OCI-LY3 (cell line): ENCODE measurements at regions not wholly inside any gene's neighbourhood (a gene's known extent, or its start where the extent isn't known, plus 50 kb on each side); places are given as distances from the start of the nearest gene placed in this dataset.

Source experiments
- H2AFZ ChIP-seq: fragments of 200-600, 300-600 bp; shearing (Covaris generic); 2 replicates; pipeline ENCODE4 v1.6.0; 2014; ENCODE audit warnings: antibody characterized with exemption, low read depth, low read length
- H3K27ac ChIP-seq: fragments of 200-600, 300-600 bp; sonication (generic); 2 replicates; pipeline ENCODE4 v1.5.1; 2014; ENCODE audit warnings: mild to moderate bottlenecking, low read length, moderate library complexity, mixed read lengths
- H3K27me3 ChIP-seq: fragments of 200-600, 300-600 bp; sonication (generic); 2 replicates; pipeline ENCODE4 v1.6.1; 2014; ENCODE audit warnings: low read depth, low read length, mixed read lengths
- H3K36me3 ChIP-seq: fragments of 200-600, 300-600 bp; sonication (generic); replicated peaks from 2 replicates; pipeline ENCODE3; 2014; ENCODE audit warnings: low read depth, low read length, mixed read lengths
- H3K4me1 ChIP-seq: fragments of 300-600, 200-600 bp; sonication (generic); 2 replicates; pipeline ENCODE4 v1.6.1; 2014; ENCODE audit warnings: low read length, mixed read lengths
- H3K4me2 ChIP-seq: fragments of 200-600, 300-600 bp; sonication (generic); 2 replicates; pipeline ENCODE4 v1.6.1; 2014; ENCODE audit warnings: low read length, mixed read lengths
- H3K4me3 ChIP-seq: fragments of 300-600, 200-600 bp; sonication (generic); 2 replicates; pipeline ENCODE4 v1.5.1; 2014; ENCODE audit warnings: antibody characterized with exemption, mild to moderate bottlenecking, low read length, moderate library complexity
- H3K79me2 ChIP-seq: fragments of 300-600, 200-600 bp; shearing (Covaris generic); 2 replicates; pipeline ENCODE4 v1.6.1; 2014; ENCODE audit warnings: mild to moderate bottlenecking, low read length, mixed read lengths
- H3K9ac ChIP-seq: fragments of 300-600, 200-600 bp; shearing (Covaris generic); 2 replicates; pipeline ENCODE4 v1.6.0; 2014; ENCODE audit warnings: mild to moderate bottlenecking, low read length, moderate library complexity
- H3K9me3 ChIP-seq: fragments of 200-600, 300-600 bp; shearing (Covaris generic); 2 replicates; pipeline ENCODE4 v1.6.1; 2014; ENCODE audit warnings: low read length, mixed read lengths; ENCODE audit not compliant: insufficient read depth
- H4K20me1 ChIP-seq: fragments of 200-600, 300-600 bp; sonication (generic); 2 replicates; pipeline ENCODE4 v1.6.1; 2016; ENCODE audit warnings: low read length, mixed read lengths; ENCODE audit not compliant: insufficient read depth
- CTCF ChIP-seq: fragments of 200-600, 300-600 bp; sonication (generic); IDR thresholded peaks from 2 replicates; pipeline ENCODE4 v1.5.1; 2014; ENCODE audit warnings: antibody characterized with exemption, low read length, low read depth
- EZH2phosphoT487 ChIP-seq: fragments of 200-600 bp; shearing (Covaris generic); IDR thresholded peaks from 2 replicates; pipeline ENCODE4 v1.6.1; 2018; ENCODE audit warnings: antibody characterized with exemption, mixed run types, low read depth

- Histone ChIP-seq H3K4me2 (no peak overlapping the region), H3K9ac (no peak overlapping the region), H3K4me3 (no peak overlapping the region), H4K20me1 (no peaks in the 10 kb centered on the region), H3K36me3 (no peaks in the 10 kb centered on the region), H3K4me1 (no peaks in the 10 kb centered on the region), H2AFZ (no peak overlapping the region), H3K27me3 (no peaks in the 10 kb centered on the region), H3K9me3 (no peaks in the 10 kb centered on the region), H3K27ac (no peak overlapping the region), H3K79me2 (no peaks in the 10 kb centered on the region)
- TF ChIP-seq CTCF (no peak), EZH2phosphoT487 (no peak)
These were observed 364.9 kb downstream of the RPS29 start for GRCh38 chr14:49221316-49221715.

DNA sequence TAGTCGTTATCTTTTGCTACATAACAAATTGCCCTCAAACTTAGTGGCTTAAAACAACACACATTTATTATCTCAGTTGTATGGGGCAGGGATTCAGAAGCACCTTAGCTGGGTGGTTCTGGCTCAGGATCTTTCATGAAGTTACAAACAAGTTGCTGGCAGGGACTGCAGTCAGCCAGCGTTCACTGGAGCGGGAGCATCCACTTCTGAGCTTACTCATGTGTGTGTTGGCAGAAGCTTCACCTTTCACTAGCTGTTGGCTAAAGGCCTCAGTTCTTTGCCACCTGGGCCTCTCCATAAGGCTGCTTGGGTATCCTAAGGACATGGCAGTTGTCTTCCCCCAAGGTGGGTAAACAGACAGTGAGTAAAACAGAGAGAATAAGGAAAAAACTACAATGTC lies 365.7 kb downstream of the RPS29 start:
- Histone ChIP-seq H3K9ac (no peak overlapping the region), H3K36me3 (no peaks in the 10 kb centered on the region), H3K27ac (no peak overlapping the region), H3K4me2 (no peak overlapping the region), H3K4me3 (no peak overlapping the region), H4K20me1 (no peaks in the 10 kb centered on the region), H2AFZ (0 out of 2 replicates have a peak overlapping the region, but pooled peaks have one; percentile 26), H3K79me2 (no peaks in the 10 kb centered on the region), H3K9me3 (no peaks in the 10 kb centered on the region), H3K4me1 (no peaks in the 10 kb centered on the region), H3K27me3 (no peaks in the 10 kb centered on the region)
- TF ChIP-seq EZH2phosphoT487 (no peak), CTCF (no peak)

GRCh38 chr14:49218436-49219092 lies 367.6 kb downstream of the RPS29 start:
- no peak overlapping the region for H3K4me2 ChIP-seq
- H3K79me2 ChIP-seq, result no peaks in the 10 kb centered on the region
- H3K36me3 ChIP-seq, result no peaks in the 10 kb centered on the region
- no peaks in the 10 kb centered on the region for H3K9me3 ChIP-seq
- H3K27ac ChIP-seq, result no peak overlapping the region
- no peak overlapping the region for H3K9ac ChIP-seq
- H3K4me3 ChIP-seq, result no peak overlapping the region
- H4K20me1 ChIP-seq, result no peaks in the 10 kb centered on the region
- H3K27me3 ChIP-seq, result no peaks in the 10 kb centered on the region
- no peak overlapping the region for H2AFZ ChIP-seq
- no peaks in the 10 kb centered on the region for H3K4me1 ChIP-seq
- no peak for TF ChIP-seq EZH2phosphoT487
- no peak for TF ChIP-seq CTCF

- H3K27ac ChIP-seq, result no peak overlapping the region
- no peak overlapping the region for H3K4me3 ChIP-seq
- no peak overlapping the region for H3K4me2 ChIP-seq
- peaks cover 7% of the 10 kb centered on the region for H3K4me1 ChIP-seq
- H3K9ac ChIP-seq, result no peak overlapping the region
- TF ChIP-seq CTCF (no peak), EZH2phosphoT487 (no peak)
- H3K36me3 ChIP-seq, result no peaks in the 10 kb centered on the region
- no peaks in the 10 kb centered on the region for H3K79me2 ChIP-seq
- H4K20me1 ChIP-seq, result no peaks in the 10 kb centered on the region
- H3K27me3 ChIP-seq, result no peaks in the 10 kb centered on the region
- H2AFZ ChIP-seq, result no peak overlapping the region
- no peaks in the 10 kb centered on the region for H3K9me3 ChIP-seq
These were observed 373.5 kb downstream of the RPS29 start for GRCh38 chr14:49212721-49213120.
